GM23338 (cell line): ENCODE measurements at regions not wholly inside any gene's neighbourhood (a gene's known extent, or its start where the extent isn't known, plus 50 kb on each side); places are given as distances from the start of the nearest gene placed in this dataset.
"Not testable (repeated sequence)": the region's sequence is repeated elsewhere in the genome, so short reads cannot be mapped to it uniquely, and the experiment has no call there.

ENCODE experiments used
- ATAC-seq: fragments of 200-7000 bp; cut with Tn5 transposase; 3 replicates; pipeline ENCODE4 v1.9.1; 2020
- DNase-seq: peaks from one replicate; pipeline ENCODE4 v3.0.0-alpha.2; 2015; ENCODE audit warnings: low spot score
- H2AFZ ChIP-seq: fragments of 200-600 bp; sonication (generic); 2 replicates; pipeline ENCODE4 v1.8.0; 2016; ENCODE audit warnings: antibody characterized with exemption, mild to moderate bottlenecking, moderate library complexity
- H3F3A ChIP-seq: fragments of 200-600 bp; sonication (generic); replicated peaks from 2 replicates; pipeline ENCODE4 v1.8.0; 2017; ENCODE audit warnings: antibody characterized with exemption, mixed run types, low read depth
- H3K27ac ChIP-seq: fragments of 200-600 bp; sonication (generic); 2 replicates; pipeline ENCODE4 v1.6.1; 2016; ENCODE audit warnings: low read depth
- H3K27me3 ChIP-seq: fragments of 200-600 bp; sonication (generic); 2 replicates; pipeline ENCODE4 v1.8.0; 2016; ENCODE audit warnings: mild to moderate bottlenecking, mixed run types, moderate library complexity; ENCODE audit not compliant: insufficient read depth
- H3K36me3 ChIP-seq: fragments of 200-600 bp; sonication (generic); 2 replicates; pipeline ENCODE4 v1.8.0; 2016; ENCODE audit warnings: mild to moderate bottlenecking; ENCODE audit not compliant: insufficient read depth
- H3K4me1 ChIP-seq: fragments of 200-600 bp; sonication (generic); 2 replicates; pipeline ENCODE4 v1.8.0; 2016; ENCODE audit warnings: mild to moderate bottlenecking, moderate library complexity; ENCODE audit not compliant: insufficient read depth
- H3K4me2 ChIP-seq: fragments of 200-600 bp; sonication (generic); 2 replicates; pipeline ENCODE4 v1.7.1; 2017; ENCODE audit warnings: mixed run types
- H3K4me3 ChIP-seq: fragments of 200-600 bp; sonication (generic); 2 replicates; pipeline ENCODE4 v1.6.1; 2016; ENCODE audit warnings: mixed run types
- H3K79me2 ChIP-seq: fragments of 200-600 bp; sonication (generic); replicated peaks from 2 replicates; pipeline ENCODE4 v1.8.0; 2017; ENCODE audit warnings: mild to moderate bottlenecking; ENCODE audit not compliant: insufficient read depth
- H3K9me2 ChIP-seq: fragments of 200-600 bp; sonication (generic); 2 replicates; pipeline ENCODE4 v1.8.0; 2017; ENCODE audit not compliant: insufficient read depth
- H4K20me1 ChIP-seq: fragments of 200-600 bp; sonication (generic); replicated peaks from 2 replicates; pipeline ENCODE4 v1.8.0; 2017; ENCODE audit warnings: mild to moderate bottlenecking; ENCODE audit not compliant: insufficient read depth
- H3K27ac Mint-ChIP-seq: 2 replicates; pipeline ENCODE4 v1.8.0; 2020; ENCODE audit warnings: inconsistent platforms, mild to moderate bottlenecking, moderate library complexity, mixed read lengths
- H3K27me3 Mint-ChIP-seq: 3 replicates; pipeline ENCODE4 v1.8.0; 2022; ENCODE audit warnings: low read depth, mild to moderate bottlenecking, moderate library complexity, mixed read lengths, inconsistent platforms; ENCODE audit not compliant: insufficient read depth, poor library complexity
- H3K36me3 Mint-ChIP-seq: 3 replicates; pipeline ENCODE4 v1.8.0; 2021; ENCODE audit warnings: low read depth, mild to moderate bottlenecking, inconsistent platforms, moderate library complexity, mixed read lengths
- H3K4me1 Mint-ChIP-seq: 3 replicates; pipeline ENCODE4 v1.8.0; 2020; ENCODE audit warnings: mild to moderate bottlenecking, inconsistent platforms, mixed read lengths
- H3K4me3 Mint-ChIP-seq: 3 replicates; pipeline ENCODE4 v1.8.0; 2021; ENCODE audit warnings: moderate library complexity, mild to moderate bottlenecking, inconsistent platforms, mixed read lengths
- H3K9me3 Mint-ChIP-seq: 3 replicates; pipeline ENCODE4 v1.8.0; 2020; ENCODE audit warnings: moderate library complexity, mild to moderate bottlenecking, inconsistent platforms, mixed read lengths
- CTCF ChIP-seq, 2 experiments: fragments of 200-600 bp in 1 of 2; sonication (generic) in 1 of 2; conservative IDR thresholded peaks; 2 replicates each; pipeline versions ENCODE4 v1.5.1 to v1.6.1; 2016 to 2017; ENCODE audit warnings: antibody characterized with exemption in 2 of 2, low read depth in 2 of 2, mild to moderate bottlenecking in 2 of 2, moderate library complexity in 1 of 2
- EZH2 ChIP-seq: fragments of 200-600 bp; sonication (generic); IDR thresholded peaks from one replicate; pipeline ENCODE4 v1.8.0; 2017; ENCODE audit warnings: antibody characterized with exemption, mild to moderate bottlenecking, low read depth; ENCODE audit not compliant: unreplicated experiment
- EZH2phosphoT487 ChIP-seq: fragments of 200-600 bp; sonication (generic); IDR thresholded peaks from one replicate; pipeline ENCODE4 v1.8.1; 2018; ENCODE audit warnings: antibody characterized with exemption; ENCODE audit not compliant: unreplicated experiment
- JUNB ChIP-seq: IDR thresholded peaks from one replicate; pipeline ENCODE4 v1.6.1; 2016; ENCODE audit warnings: antibody characterized with exemption; ENCODE audit not compliant: unreplicated experiment
- ZNF114 ChIP-seq: fragments of 250-450 bp; sonication (Bioruptor Pico); IDR thresholded peaks from 2 replicates; pipeline ENCODE4 v1.5.0; 2020; ENCODE audit warnings: mild to moderate bottlenecking, moderate library complexity
- ZNF462 ChIP-seq: fragments of 250-450 bp; sonication (Bioruptor Pico); IDR thresholded peaks from 2 replicates; pipeline ENCODE4 v1.5.0; 2020; ENCODE audit warnings: mild to moderate bottlenecking, moderate library complexity

- TF ChIP-seq ZNF462 (CRISPR knock-in tag) (no peak), EZH2 (no peak), CTCF (conservative IDR thresholded peaks at IDR 0.05; ENCODE audit: low read depth in 2 of 2) (no peak)
Observed at GRCh38 chr20:52003415-52003814, 188.2 kb downstream of the ZFP64 start (continued).

GRCh38 chr20:52001999-52002666, 189.4 kb downstream of the ZFP64 start:
- DNase-seq (peak; percentile 51), ATAC-seq (peak; percentile 60; the same call in 2 of the 3 replicates)
- no peaks in the 10 kb centered on the region for H3F3A ChIP-seq
- no peak overlapping the region for H3K27ac ChIP-seq
- no peaks in the 10 kb centered on the region for H3K27me3 ChIP-seq
- peaks cover 2% of the 10 kb centered on the region for H3K27me3 Mint-ChIP-seq
- no peaks in the 10 kb centered on the region for H3K79me2 ChIP-seq
- H3K9me3 Mint-ChIP-seq: no peaks in the 10 kb centered on the region
- no peaks in the 10 kb centered on the region for H3K9me2 ChIP-seq
- no peak overlapping the region for H3K4me3 Mint-ChIP-seq
- H4K20me1 ChIP-seq: no peaks in the 10 kb centered on the region
- peaks cover 36% of the 10 kb centered on the region for H3K4me1 Mint-ChIP-seq
- H3K27ac Mint-ChIP-seq: peak overlapping the region; percentile 63
- no peak overlapping the region for H3K4me3 ChIP-seq
- no peaks in the 10 kb centered on the region for H3K36me3 ChIP-seq
- H3K4me2 ChIP-seq: peak overlapping the region; percentile 47
- H3K36me3 Mint-ChIP-seq: no peaks in the 10 kb centered on the region; the same call in 2 of the 3 replicates
- TF ChIP-seq JUNB: no peak
- 0 out of 4 replicates have a peak, but pooled peaks have one; percentile 6 to 11 for TF ChIP-seq CTCF (conservative IDR thresholded peaks at IDR 0.05; ENCODE audit: low read depth in 2 of 2)
- no peak for TF ChIP-seq ZNF114 (CRISPR knock-in tag)
- TF ChIP-seq EZH2phosphoT487: no peak
- no peak overlapping the region for H2AFZ ChIP-seq
- H3K4me1 ChIP-seq: peaks cover 31% of the 10 kb centered on the region

- H3K36me3 Mint-ChIP-seq, H3F3A ChIP-seq, H3K27me3 Mint-ChIP-seq, H3K4me1 Mint-ChIP-seq, H3K36me3 ChIP-seq, H3K4me2 ChIP-seq, DNase-seq, H3K4me3 Mint-ChIP-seq, H3K27ac Mint-ChIP-seq, H3K4me1 ChIP-seq, H3K27me3 ChIP-seq, H3K27ac ChIP-seq, H3K79me2 ChIP-seq, H4K20me1 ChIP-seq, H3K9me3 Mint-ChIP-seq, H3K9me2 ChIP-seq, ATAC-seq, H3K4me3 ChIP-seq, H2AFZ ChIP-seq: not testable (repeated sequence)
Observed at GRCh38 chr20:51997281-51997936, 194.2 kb downstream of the ZFP64 start.
